AG04449 (cell line): ENCODE measurements at regions not wholly inside any gene's neighbourhood (a gene's known extent, or its start where the extent isn't known, plus 50 kb on each side); places are given as distances from the start of the nearest gene placed in this dataset.

Source experiments
- CTCF ChIA-PET: fragments of 350-600 bp; formaldehyde crosslinking; extraction: SDS; loops from one replicate; lab custom pipeline; 2021; ENCODE audit warnings: antibody characterized with exemption; lab: Yijun Ruan, JAX
- POLR2A ChIA-PET: fragments of 400-600, 350-600 bp; formaldehyde crosslinking; extraction: SDS; loops from one replicate; lab custom pipeline; 2020; ENCODE audit warnings: antibody characterized with exemption, inconsistent platforms; lab: Yijun Ruan, JAX
- DNase-seq: peaks from one replicate; pipeline ENCODE4 v3.0.0-alpha.2; 2010; ENCODE audit warnings: low read depth, low spot score
- H3K4me3 ChIP-seq: 2 replicates; pipeline ENCODE4 v1.5.1; 2011; ENCODE audit warnings: low read depth, mild to moderate bottlenecking, control low read depth, low read length
- TF ChIP-seq, protein P1 (sequence below): IDR thresholded peaks from one replicate; pipeline ENCODE4 v1.5.1; 2011; ENCODE audit warnings: mild to moderate bottlenecking, moderate library complexity, low read length, control low read depth, inconsistent platforms; ENCODE audit not compliant: insufficient read depth; ENCODE audit errors: missing control alignments

DNA sequence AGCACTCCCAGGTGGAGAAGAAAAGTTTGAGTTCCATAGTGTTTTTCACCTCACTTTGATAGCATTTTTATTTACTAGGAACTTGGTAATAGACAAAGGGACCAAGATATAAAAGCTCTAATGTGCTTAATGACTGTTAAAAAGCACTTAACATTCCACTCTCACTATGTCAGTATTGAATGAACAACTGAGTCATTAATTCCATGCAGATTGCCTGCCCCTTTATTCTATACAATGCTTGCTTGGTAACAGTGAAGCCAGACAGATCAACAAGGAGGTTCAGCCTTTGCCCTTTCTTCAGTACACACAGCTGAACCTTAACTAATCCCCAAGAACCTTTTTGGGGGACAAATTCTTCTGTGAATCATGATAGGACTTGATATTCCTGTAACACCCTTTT, 425.5 kb downstream of the NUF2 start:
- ChIA-PET CTCF (no interaction called here), POLR2A (no interaction called here)
- TF ChIP-seq, protein P1, sequence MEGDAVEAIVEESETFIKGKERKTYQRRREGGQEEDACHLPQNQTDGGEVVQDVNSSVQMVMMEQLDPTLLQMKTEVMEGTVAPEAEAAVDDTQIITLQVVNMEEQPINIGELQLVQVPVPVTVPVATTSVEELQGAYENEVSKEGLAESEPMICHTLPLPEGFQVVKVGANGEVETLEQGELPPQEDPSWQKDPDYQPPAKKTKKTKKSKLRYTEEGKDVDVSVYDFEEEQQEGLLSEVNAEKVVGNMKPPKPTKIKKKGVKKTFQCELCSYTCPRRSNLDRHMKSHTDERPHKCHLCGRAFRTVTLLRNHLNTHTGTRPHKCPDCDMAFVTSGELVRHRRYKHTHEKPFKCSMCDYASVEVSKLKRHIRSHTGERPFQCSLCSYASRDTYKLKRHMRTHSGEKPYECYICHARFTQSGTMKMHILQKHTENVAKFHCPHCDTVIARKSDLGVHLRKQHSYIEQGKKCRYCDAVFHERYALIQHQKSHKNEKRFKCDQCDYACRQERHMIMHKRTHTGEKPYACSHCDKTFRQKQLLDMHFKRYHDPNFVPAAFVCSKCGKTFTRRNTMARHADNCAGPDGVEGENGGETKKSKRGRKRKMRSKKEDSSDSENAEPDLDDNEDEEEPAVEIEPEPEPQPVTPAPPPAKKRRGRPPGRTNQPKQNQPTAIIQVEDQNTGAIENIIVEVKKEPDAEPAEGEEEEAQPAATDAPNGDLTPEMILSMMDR = no peak
- peak; percentile 4 for DNase-seq
- no peak overlapping the region for H3K4me3 ChIP-seq

DNA sequence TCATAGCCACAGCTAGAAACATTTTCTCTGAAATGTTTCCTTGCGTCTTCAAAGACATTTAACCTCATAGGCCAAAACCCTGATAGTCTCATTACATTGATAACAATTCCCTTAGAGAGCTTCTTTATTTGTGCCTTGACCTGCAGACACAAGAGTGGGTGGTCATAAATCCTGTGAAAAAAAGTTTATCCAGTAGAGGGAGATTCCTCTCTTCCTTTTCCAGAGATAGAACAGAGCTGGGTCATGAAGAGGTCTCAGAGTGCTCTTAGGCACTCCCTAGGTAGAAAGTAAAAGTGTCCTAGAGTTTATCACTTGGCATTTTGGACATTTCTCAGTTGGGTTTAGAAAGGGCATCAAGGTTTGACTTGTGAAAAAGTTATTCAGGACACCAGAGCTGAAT, 426.1 kb downstream of the NUF2 start:
- DNase-seq = no peak
- TF ChIP-seq, protein P1 = no peak
- H3K4me3 ChIP-seq = no peak overlapping the region
- CTCF ChIA-PET = interaction anchor here (0.8 kb wide), 1 partner anchor 24 kb away, joined by 3 read pairs; no protein-coding TSS in a partner anchor
- POLR2A ChIA-PET = no interaction called here

DNA sequence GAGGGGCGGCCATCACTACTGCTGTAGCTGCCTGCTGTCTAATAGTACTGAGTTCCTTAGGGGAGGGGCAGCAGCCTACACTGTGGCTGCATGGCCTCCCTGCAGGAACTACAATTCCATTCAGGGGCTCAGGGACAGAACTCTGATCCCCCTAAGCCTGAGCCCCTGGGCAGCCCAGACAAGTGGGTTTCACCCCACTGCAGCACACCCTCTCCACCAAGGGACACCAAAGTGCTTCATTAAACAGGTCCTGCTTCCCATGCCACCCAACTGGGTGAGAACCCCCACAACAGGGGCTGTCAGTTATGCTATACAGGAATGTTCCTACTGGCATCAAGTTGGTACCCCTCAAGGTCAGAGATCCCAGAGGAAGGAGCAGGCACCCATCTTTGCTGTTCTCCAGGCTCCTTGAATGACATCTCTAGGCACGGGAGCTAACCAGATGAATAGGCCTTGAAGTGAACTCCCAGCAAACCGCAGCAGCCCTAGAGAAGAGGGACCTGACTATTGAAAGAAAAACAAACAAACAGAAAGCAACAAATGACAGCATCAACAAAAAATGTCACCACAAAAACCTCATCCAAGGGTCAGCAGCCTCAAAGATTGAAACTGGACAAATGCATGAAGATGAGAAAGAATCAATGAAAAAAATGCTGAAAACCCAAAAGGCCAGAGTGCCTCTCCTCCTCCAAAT, 437.4 kb downstream of the NUF2 start:
- POLR2A ChIA-PET = no interaction called here
- TF ChIP-seq, protein P1 = no peak
- DNase-seq = no peak
- H3K4me3 ChIP-seq = no peak overlapping the region
- CTCF ChIA-PET = no interaction called here

DNA sequence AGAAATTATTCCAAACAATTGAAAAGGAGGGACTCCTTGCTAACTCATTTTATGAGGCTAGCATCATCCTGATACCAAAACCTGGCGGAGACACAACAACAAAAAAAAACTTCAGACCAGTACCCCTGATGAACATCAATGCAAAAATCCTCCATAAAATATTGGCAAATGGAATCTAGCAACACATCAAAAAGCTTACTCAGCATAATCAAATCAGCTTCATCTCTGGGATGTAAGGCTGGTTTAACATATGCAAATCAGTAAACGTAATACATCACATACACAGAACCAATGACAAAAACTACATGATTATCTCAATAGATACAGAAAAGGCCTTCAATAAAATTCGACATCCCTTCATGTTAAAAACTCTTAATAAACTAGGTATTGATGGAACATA, 440.1 kb downstream of the NUF2 start:
- DNase-seq = no peak
- TF ChIP-seq, protein P1 = no peak
- CTCF ChIA-PET = interaction anchor here (0.6 kb wide), 1 partner anchor 24 kb away, joined by 3 read pairs; no protein-coding TSS in a partner anchor
- H3K4me3 ChIP-seq = no peak overlapping the region
- POLR2A ChIA-PET = no interaction called here

DNA sequence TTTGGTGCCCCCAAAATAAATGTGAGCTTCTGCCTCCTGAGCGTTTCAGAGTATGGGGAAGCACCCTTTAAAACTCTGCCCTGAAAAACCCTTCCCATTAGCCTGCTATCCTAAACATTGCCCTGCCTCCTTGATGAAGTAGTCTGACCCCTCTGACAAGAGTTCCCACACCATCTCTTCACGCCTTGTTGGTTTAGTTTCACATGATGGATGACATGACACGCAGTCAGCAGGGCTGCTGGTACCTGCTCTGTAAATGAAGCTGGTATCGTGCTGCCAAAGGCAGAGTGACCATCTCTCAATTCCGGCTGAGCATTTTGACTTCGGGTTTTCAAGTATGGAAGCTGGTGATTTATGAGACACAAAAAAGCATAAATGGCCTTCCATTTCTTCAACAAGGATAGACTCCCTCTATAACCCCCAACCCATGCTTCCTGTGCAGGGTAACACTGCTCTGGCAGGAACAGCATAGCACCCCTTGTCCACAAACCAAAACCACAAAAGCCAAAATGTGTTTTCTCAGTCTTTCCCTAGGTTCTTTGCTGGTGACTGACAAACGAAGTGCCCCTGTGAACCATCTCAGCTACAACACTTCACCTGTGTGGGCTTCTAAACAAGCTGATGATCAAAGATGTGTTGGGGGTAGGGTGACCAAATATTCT, 444.6 kb downstream of the NUF2 start:
- no peak overlapping the region for H3K4me3 ChIP-seq
- POLR2A ChIA-PET = no interaction called here
- TF ChIP-seq, protein P1 = no peak
- no peak for DNase-seq
- CTCF ChIA-PET = no interaction called here

DNA sequence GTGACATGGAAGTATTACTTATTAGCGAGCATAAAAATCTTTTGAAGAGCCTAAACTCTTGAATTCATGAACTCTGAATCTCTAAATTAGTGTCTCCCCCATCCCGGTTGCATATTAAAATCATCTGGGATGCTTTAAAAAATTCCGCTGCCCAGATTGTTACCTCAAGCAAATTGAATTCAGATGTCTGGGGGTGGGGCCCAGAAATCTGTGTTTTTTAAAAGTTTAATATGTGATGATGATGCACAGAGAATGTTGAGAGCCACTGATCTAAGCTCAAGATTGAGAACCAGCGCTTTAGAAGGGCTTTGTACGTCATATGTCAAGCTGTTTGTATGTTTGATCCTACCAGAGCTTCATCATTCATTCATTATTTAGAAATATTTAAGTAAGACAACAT, 446.8 kb downstream of the NUF2 start:
- TF ChIP-seq, protein P1 = no peak
- H3K4me3 ChIP-seq = no peak overlapping the region
- ChIA-PET POLR2A (no interaction called here), CTCF (no interaction called here)
- no peak for DNase-seq
